HepG2 (cell line): ENCODE measurements at regions not wholly inside any gene's neighbourhood (a gene's known extent, or its start where the extent isn't known, plus 50 kb on each side); places are given as distances from the start of the nearest gene placed in this dataset.

Experiments
- ATAC-seq: fragments of 200-7000 bp; cut with Tn5 transposase; 3 replicates; pipeline ENCODE4 v1.9.1; 2020; ENCODE audit warnings: mild to moderate bottlenecking, moderate library complexity
- BruUV-seq: library from RNA; stranded (reverse); fragments of 400-500 nt; replicated peaks from 2 replicates; lab custom pipeline; 2021; lab: Mats Ljungman, UMichigan
- CTCF ChIA-PET: fragments of 300-600 bp; formaldehyde crosslinking; extraction: SDS; loops from one replicate; lab custom pipeline; 2021; ENCODE audit warnings: low total read pairs, inconsistent platforms, low intra/inter-chr PET ratio; lab: Yijun Ruan, JAX
- POLR2A ChIA-PET: fragments of 350-600 bp; sonication (Branson Sonifier 250); formaldehyde crosslinking; loops from one replicate; lab custom pipeline; 2020; ENCODE audit warnings: antibody characterized with exemption, inconsistent platforms; lab: Yijun Ruan, JAX
- DNase-seq: peaks from one replicate; pipeline ENCODE4 v3.0.0-alpha.2; 2015; ENCODE audit warnings: low spot score
- FAIRE-seq: peaks from 3 replicates; lab custom pipeline; 2011; peaks lifted over from hg19 to GRCh38; lab: Jason Lieb, UNC
- H2AFZ ChIP-seq: one replicate; pipeline ENCODE4 v1.6.1; 2011; ENCODE audit warnings: low read length, inconsistent platforms
- H3K27ac ChIP-seq: fragments of 300-600 bp; 3 replicates; pipeline ENCODE4 v1.8.0; 2011; ENCODE audit warnings: mixed run types, mild to moderate bottlenecking, mixed read lengths, low read length, inconsistent platforms; ENCODE audit not compliant: insufficient read depth; ENCODE audit errors: extremely low read length
- H3K27me3 ChIP-seq, 2 experiments: fragments of 200-600 bp in 1 of 2; 2 replicates in 1 of 2; 3 replicates in 1 of 2; pipeline versions ENCODE4 v1.6.0 to v1.8.0; 2011; ENCODE audit warnings: low read length in 2 of 2, mild to moderate bottlenecking in 2 of 2, moderate library complexity in 2 of 2, inconsistent platforms in 1 of 2; ENCODE audit not compliant: insufficient read depth in 2 of 2, control insufficient read depth in 1 of 2
- H3K36me3 ChIP-seq, 2 experiments: fragments of 200-600 bp in 1 of 2; replicated peaks in 1 of 2; 2 replicates in 1 of 2; 3 replicates in 1 of 2; pipeline versions ENCODE4 v1.5.1 to v1.8.0; 2011; ENCODE audit warnings: low read length in 2 of 2, inconsistent platforms in 1 of 2; ENCODE audit not compliant: insufficient read depth in 2 of 2, control insufficient read depth in 1 of 2
- H3K4me1 ChIP-seq: 2 replicates; pipeline ENCODE4 v1.5.1; 2012; ENCODE audit warnings: low read length, inconsistent platforms; ENCODE audit not compliant: insufficient read depth
- H3K4me2 ChIP-seq: 2 replicates; pipeline ENCODE4 v1.6.0; 2011; ENCODE audit warnings: low read depth, low read length, inconsistent platforms
- H3K4me3 ChIP-seq, 3 experiments: fragments of 200-600 bp in 1 of 3; sonication (generic), shearing (Covaris generic) in 1 of 3; replicated peaks in 1 of 3; 2 replicates each; pipeline ENCODE4 v1.5.1; 2011 to 2016; ENCODE audit warnings: low read length in 3 of 3, inconsistent platforms in 2 of 3, low read depth in 2 of 3, mild to moderate bottlenecking in 2 of 3, control low read depth in 1 of 3, mixed read lengths in 1 of 3; ENCODE audit not compliant: insufficient read depth in 1 of 3
- H3K79me2 ChIP-seq: one replicate; pipeline ENCODE4 v1.6.1; 2011; ENCODE audit warnings: low read length, inconsistent platforms; ENCODE audit not compliant: insufficient read depth
- H3K9ac ChIP-seq: 2 replicates; pipeline ENCODE4 v1.6.0; 2011; ENCODE audit warnings: mild to moderate bottlenecking, low read depth, low read length, inconsistent platforms; ENCODE audit not compliant: insufficient read depth
- H3K9me3 ChIP-seq: 2 replicates; pipeline ENCODE4 v1.5.1; 2012; ENCODE audit warnings: mild to moderate bottlenecking, low read length
- H4K20me1 ChIP-seq: 2 replicates; pipeline ENCODE4 v1.6.0; 2011; ENCODE audit warnings: inconsistent platforms, mild to moderate bottlenecking, low read length, moderate library complexity; ENCODE audit not compliant: insufficient read depth
- BRCA1 ChIP-seq: sonication (generic); formaldehyde crosslinking; IDR thresholded peaks from 2 replicates; pipeline ENCODE4 v1.4.0; 2020; ENCODE audit warnings: missing genetic modification reagents
- DRAP1 ChIP-seq: IDR thresholded peaks from 2 replicates; pipeline ENCODE4 v1.6.1; 2016; ENCODE audit warnings: missing genetic modification reagents, missing compliant biosample characterization
- IKZF5 ChIP-seq: IDR thresholded peaks from 2 replicates; pipeline ENCODE4 v1.6.1; 2018; ENCODE audit warnings: missing genetic modification reagents, mild to moderate bottlenecking, missing compliant biosample characterization
- MXI1 ChIP-seq: IDR thresholded peaks from 3 replicates; pipeline ENCODE4 v1.6.1; 2012; ENCODE audit warnings: low read depth, low read length, inconsistent platforms, borderline replicate concordance
- MYPOP ChIP-seq: sonication (generic); formaldehyde crosslinking; IDR thresholded peaks from 2 replicates; pipeline ENCODE4 v1.8.1; 2023; ENCODE audit warnings: mild to moderate bottlenecking, moderate library complexity, missing genetic modification reagents
- PITX1 ChIP-seq: sonication (generic); formaldehyde crosslinking; IDR thresholded peaks from 2 replicates; pipeline ENCODE4 v1.5.1; 2020; ENCODE audit warnings: mild to moderate bottlenecking, missing genetic modification reagents
- REPIN1 ChIP-seq: sonication (generic); formaldehyde crosslinking; IDR thresholded peaks from 2 replicates; pipeline ENCODE4 v1.8.0; 2022; ENCODE audit warnings: missing genetic modification reagents, low read depth, mild to moderate bottlenecking, borderline replicate concordance
- SRF ChIP-seq: IDR thresholded peaks from 2 replicates; pipeline ENCODE4 v1.6.1; 2011; ENCODE audit warnings: mild to moderate bottlenecking, low read depth, low read length, moderate library complexity
- SRY ChIP-seq: sonication (generic); formaldehyde crosslinking; IDR thresholded peaks from 2 replicates; pipeline ENCODE4 v1.8.0; 2022; ENCODE audit warnings: mild to moderate bottlenecking, missing genetic modification reagents
- ZBTB4 ChIP-seq: sonication (generic); formaldehyde crosslinking; IDR thresholded peaks from 2 replicates; pipeline ENCODE4 v1.4.0; 2020; ENCODE audit warnings: missing genetic modification reagents, mild to moderate bottlenecking, borderline replicate concordance
- ZNF720 ChIP-seq: sonication (generic); formaldehyde crosslinking; IDR thresholded peaks from 2 replicates; pipeline ENCODE4 v1.4.0; 2020; ENCODE audit warnings: missing genetic modification reagents
- WGBS: methylation state at CpG from one replicate; pipeline ENCODE4 v1.1.6; 2017; ENCODE audit warnings: low lambda C conversion rate; 5-methylcytosine and 5-hydroxymethylcytosine counted together
- in situ Hi-C: cut with HindIII; loops from 2 replicates; pipeline ENCODE4 v1.10.0; 2017; ENCODE audit warnings: low pct_unique_long_range_greater_than_20kb; ENCODE audit not compliant: extremely low pct_ligation_motif_present
- intact Hi-C: fragments of 100-400 bp; cut with micrococcal nuclease; formaldehyde crosslinking; loops from one replicate; pipeline ENCODE4 v1.10.0; 2022; ENCODE audit not compliant: unreplicated experiment

GRCh38 chrX:39167791-39168190, 366.5 kb downstream of the MID1IP1 start:
- H3K4me1 ChIP-seq: no peaks in the 10 kb centered on the region
- POLR2A ChIA-PET: no interaction called here
- no CpG with 5 or more reads among the region's 5 CpGs for WGBS
- H3K4me2 ChIP-seq: no peak overlapping the region
- DNase-seq: no peak
- TF ChIP-seq ZNF720 (CRISPR knock-in tag) (no peak), PITX1 (no peak), REPIN1 (CRISPR knock-in tag) (no peak), BRCA1 (CRISPR knock-in tag) (no peak), SRY (CRISPR knock-in tag) (no peak), MXI1 (no peak), MYPOP (no peak)
- no peak overlapping the region for H3K9ac ChIP-seq
- no peaks in the 10 kb centered on the region for H3K27me3 ChIP-seq
- H3K4me3 ChIP-seq: no peak overlapping the region
- BruUV-seq: no TSS peak
- in situ Hi-C loops: no loop called here
- intact Hi-C loops: no loop called here
- FAIRE-seq: no peak
- H4K20me1 ChIP-seq: no peaks in the 10 kb centered on the region
- no peak overlapping the region for H3K27ac ChIP-seq
- no peaks in the 10 kb centered on the region for H3K9me3 ChIP-seq
- no peaks in the 10 kb centered on the region for H3K79me2 ChIP-seq
- CTCF ChIA-PET: no interaction called here
- ATAC-seq: no peak
- H3K36me3 ChIP-seq: no peaks in the 10 kb centered on the region
- no peak overlapping the region for H2AFZ ChIP-seq

GRCh38 chrX:39168609-39169008, 367.4 kb downstream of the MID1IP1 start:
- no TSS peak for BruUV-seq

More at GRCh38 chrX:39168609-39169008, 367.4 kb downstream of the MID1IP1 start:
- H3K79me2 ChIP-seq: no peaks in the 10 kb centered on the region
- H3K4me2 ChIP-seq: no peak overlapping the region
- H3K9me3 ChIP-seq: no peaks in the 10 kb centered on the region
- ChIA-PET POLR2A (no interaction called here), CTCF (no interaction called here)
- no peak for DNase-seq
- intact Hi-C loops (no loop called here), in situ Hi-C loops (no loop called here)
- H3K9ac ChIP-seq: no peak overlapping the region
- H3K27ac ChIP-seq: no peak overlapping the region
- no peak for ATAC-seq
- H3K27me3 ChIP-seq: no peaks in the 10 kb centered on the region
- H3K36me3 ChIP-seq: no peaks in the 10 kb centered on the region
- H4K20me1 ChIP-seq: no peaks in the 10 kb centered on the region
- TF ChIP-seq ZBTB4 (CRISPR knock-in tag) (no peak), SRF (no peak), DRAP1 (CRISPR knock-in tag) (no peak), IKZF5 (CRISPR knock-in tag) (no peak)
- no peak overlapping the region for H3K4me3 ChIP-seq
- WGBS: 20% methylated on average over 9 of the region's 11 CpGs
- no peak for FAIRE-seq
- H3K4me1 ChIP-seq: no peaks in the 10 kb centered on the region
- H2AFZ ChIP-seq: no peak overlapping the region
